Tibial artery (tissue), 4 donors: ENCODE measurements at regions not wholly inside any gene's neighbourhood (a gene's known extent, or its start where the extent isn't known, plus 50 kb on each side); places are given as distances from the start of the nearest gene placed in this dataset.

ENCODE experiments used
- DNase-seq, 2 donors: peaks; one replicate each; pipeline ENCODE4 v3.0.0-alpha.2; 2019
- H3K27ac ChIP-seq, 2 donors: fragments of 200-600 bp; sonication (generic) in 1 of 2; 1 replicate in 1 of 2; 2 replicates in 1 of 2; pipeline ENCODE4 v1.5.1; 2018 to 2019; ENCODE audit warnings: mild to moderate bottlenecking in 1 of 2
- H3K27me3 ChIP-seq, 2 donors: fragments of 200-600 bp; sonication (generic) in 1 of 2; one replicate each; pipeline versions ENCODE4 v1.5.1 to v1.6.0; 2016 to 2019
- H3K36me3 ChIP-seq, 3 donors: fragments of 200-600 bp; sonication (generic) in 2 of 3; one replicate each; pipeline ENCODE4 v1.5.1; 2016 to 2019; ENCODE audit warnings: mild to moderate bottlenecking in 2 of 3
- H3K4me1 ChIP-seq, 4 donors: fragments of 200-600 bp; sonication (generic) in 2 of 4; 1 replicate in 3 of 4; 2 replicates in 1 of 4; pipeline ENCODE4 v1.5.1; 2016 to 2019
- H3K4me3 ChIP-seq, 2 donors: fragments of 200-600 bp; sonication (generic) in 1 of 2; 1 replicate in 1 of 2; 2 replicates in 1 of 2; pipeline ENCODE4 v1.5.1; 2018 to 2019; ENCODE audit warnings: mild to moderate bottlenecking in 2 of 2
- H3K9me3 ChIP-seq, 3 donors: fragments of 200-600 bp; sonication (generic) in 1 of 3; one replicate each; pipeline ENCODE4 v1.5.1; 2016 to 2019
- CTCF ChIP-seq, 2 experiments: fragments of 200-600 bp in 1 of 2; fragments of 450-650 bp in 1 of 2; IDR thresholded peaks; one replicate each; pipeline ENCODE4 v1.5.1; 2017 to 2019; ENCODE audit warnings: antibody characterized with exemption in 2 of 2, mild to moderate bottlenecking in 1 of 2, moderate library complexity in 1 of 2
- intact Hi-C: fragments of 100-400 bp; cut with DNase I; formaldehyde crosslinking; loops from one replicate; pipeline ENCODE4 v1.15.0; 2023; ENCODE audit warnings: low total_unique reads

- TF ChIP-seq CTCF (IDR thresholded peaks at IDR 0.05): no peak
- intact Hi-C loops: no loop called here
Observed at GRCh38 chr13:71144883-71145282, 722.1 kb downstream of the DACH1 start.

DNA sequence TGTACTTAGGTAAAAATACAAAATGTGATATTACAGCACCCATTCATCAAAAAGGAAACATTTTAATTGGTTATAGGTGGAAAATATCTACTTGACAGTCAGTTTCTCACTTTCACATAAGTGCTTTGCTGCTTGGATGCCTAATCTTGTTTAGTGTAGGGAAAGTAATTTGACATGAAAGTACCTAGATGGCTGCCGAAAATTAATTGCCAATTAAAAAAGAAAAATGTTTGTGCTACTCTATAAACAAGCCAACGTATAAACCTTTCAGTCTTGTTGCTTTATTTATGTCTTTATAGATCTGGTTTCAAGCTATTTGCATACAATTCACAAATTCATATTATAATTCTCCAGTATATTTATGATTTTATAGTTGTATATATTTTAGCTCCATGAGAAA lies 729.9 kb downstream of the DACH1 start:
- no peak for DNase-seq
- Histone ChIP-seq H3K4me3 (no peak overlapping the region), H3K36me3 (no peaks in the 10 kb centered on the region), H3K9me3 (no peaks in the 10 kb centered on the region), H3K27me3 (no peaks in the 10 kb centered on the region), H3K27ac (no peak overlapping the region), H3K4me1 (no peaks in the 10 kb centered on the region)
- TF ChIP-seq CTCF (IDR thresholded peaks at IDR 0.05): no peak
- intact Hi-C loops: no loop called here

More at GRCh38 chr13:71144883-71145282, 722.1 kb downstream of the DACH1 start:
- DNase-seq: no peak
- Histone ChIP-seq H3K27ac (no peak overlapping the region), H3K4me3 (no peak overlapping the region), H3K4me1 (peaks cover 0 to 7% (median 0%) of the 10 kb centered on the region in 4 donors), H3K9me3 (no peaks in the 10 kb centered on the region), H3K36me3 (no peaks in the 10 kb centered on the region), H3K27me3 (no peaks in the 10 kb centered on the region)

DNA sequence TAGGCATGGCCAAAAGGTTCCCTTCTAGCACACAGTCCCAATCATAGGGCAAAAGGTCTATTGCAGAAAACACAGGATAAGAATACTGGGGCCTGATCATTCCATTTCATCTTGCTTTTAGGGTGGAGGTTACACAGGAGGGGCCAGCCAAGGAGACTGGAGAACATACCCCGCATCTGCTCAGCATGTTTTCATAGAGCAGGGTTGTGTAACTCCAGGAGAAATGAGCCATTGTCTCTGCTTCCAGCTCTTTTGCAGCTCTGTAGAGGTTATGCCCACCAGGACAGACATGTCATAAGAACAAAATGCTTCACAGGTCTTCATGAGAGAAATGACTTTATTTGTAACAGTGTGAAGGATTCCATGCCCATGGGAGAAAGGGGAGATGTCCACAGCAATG lies 742.8 kb downstream of the DACH1 start:
- intact Hi-C loops: no loop called here
- DNase-seq: no peak
- H3K27ac ChIP-seq: no peak overlapping the region

DNA sequence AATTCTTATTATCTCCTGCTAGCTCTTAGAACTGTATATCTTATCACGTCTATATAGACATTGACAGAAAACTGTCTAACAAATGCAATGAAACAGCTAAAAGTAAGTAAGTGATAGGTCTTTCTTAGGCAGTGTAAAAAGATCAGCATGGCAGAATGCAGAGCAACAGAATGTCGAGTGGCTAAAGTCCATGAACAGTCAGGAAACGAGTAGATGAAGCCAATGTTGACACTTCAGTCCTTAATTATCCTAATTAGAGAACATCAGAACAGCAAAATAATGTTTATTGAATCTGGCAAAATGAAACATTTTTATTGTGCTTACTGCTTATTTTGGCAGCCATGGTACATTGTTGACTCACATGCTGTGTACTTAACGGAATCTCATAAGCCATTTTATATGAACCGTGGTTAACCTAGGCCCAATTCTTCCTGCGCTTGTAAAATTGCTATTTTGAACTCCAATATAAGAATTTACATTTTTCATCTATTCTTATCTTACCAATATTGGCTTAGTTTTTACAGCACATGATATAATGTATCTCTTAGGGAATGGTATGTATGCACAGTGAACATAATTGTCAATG lies 748.1 kb downstream of the DACH1 start:
- Histone ChIP-seq H3K4me1 (no peaks in the 10 kb centered on the region), H3K36me3 (no peaks in the 10 kb centered on the region), H3K27ac (no peak overlapping the region), H3K9me3 (no peaks in the 10 kb centered on the region), H3K27me3 (no peaks in the 10 kb centered on the region), H3K4me3 (no peak overlapping the region)
- no peak for TF ChIP-seq CTCF (IDR thresholded peaks at IDR 0.05)
- intact Hi-C loops: no loop called here
- DNase-seq: no peak

More for the DNA sequence above, 742.8 kb downstream of the DACH1 start:
- H3K4me3 ChIP-seq: no peak overlapping the region
- TF ChIP-seq CTCF (IDR thresholded peaks at IDR 0.05): no peak
- no peaks in the 10 kb centered on the region for H3K9me3 ChIP-seq
- H3K4me1 ChIP-seq: no peaks in the 10 kb centered on the region
- H3K36me3 ChIP-seq: no peaks in the 10 kb centered on the region
- no peaks in the 10 kb centered on the region for H3K27me3 ChIP-seq

DNA sequence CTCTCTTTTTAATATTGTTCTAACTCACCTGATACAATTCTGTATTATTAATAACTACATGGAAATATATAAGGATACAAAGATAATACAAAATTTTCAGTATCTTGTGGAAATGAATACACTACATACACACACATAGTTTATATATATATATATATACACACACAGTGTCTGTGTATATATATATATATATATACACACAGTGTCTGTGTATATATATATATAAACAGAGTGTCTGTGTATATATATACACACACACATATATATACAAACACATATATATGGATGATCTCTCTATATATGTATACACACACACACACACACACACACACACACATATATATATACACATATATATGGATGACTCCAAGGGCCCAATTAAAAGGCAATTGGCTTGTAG lies 749.1 kb downstream of the DACH1 start:
- no peak overlapping the region for H3K4me3 ChIP-seq
- no peaks in the 10 kb centered on the region for H3K4me1 ChIP-seq
- no peaks in the 10 kb centered on the region for H3K36me3 ChIP-seq
- TF ChIP-seq CTCF (IDR thresholded peaks at IDR 0.05): no peak
- no peaks in the 10 kb centered on the region for H3K27me3 ChIP-seq
- intact Hi-C loops: no loop called here
- no peak overlapping the region for H3K27ac ChIP-seq
- DNase-seq: no peak
- H3K9me3 ChIP-seq: no peaks in the 10 kb centered on the region

- Histone ChIP-seq H3K4me1 (no peaks in the 10 kb centered on the region), H3K27me3 (no peaks in the 10 kb centered on the region), H3K4me3 (no peak overlapping the region), H3K27ac (no peak overlapping the region), H3K36me3 (no peaks in the 10 kb centered on the region), H3K9me3 (no peaks in the 10 kb centered on the region)
- DNase-seq: no peak
- no peak for TF ChIP-seq CTCF (IDR thresholded peaks at IDR 0.05)
- intact Hi-C loops: no loop called here
Observed at GRCh38 chr13:71115301-71115700, 751.7 kb downstream of the DACH1 start.
